ENCODE measurements at regions not wholly inside any gene's neighbourhood (a gene's known extent, or its start where the extent isn't known, plus 50 kb on each side); places are given as distances from the start of the nearest gene placed in this dataset.
"Not testable (repeated sequence)": the region's sequence is repeated elsewhere in the genome, so short reads cannot be mapped to it uniquely, and the experiment has no call there.

DNA sequence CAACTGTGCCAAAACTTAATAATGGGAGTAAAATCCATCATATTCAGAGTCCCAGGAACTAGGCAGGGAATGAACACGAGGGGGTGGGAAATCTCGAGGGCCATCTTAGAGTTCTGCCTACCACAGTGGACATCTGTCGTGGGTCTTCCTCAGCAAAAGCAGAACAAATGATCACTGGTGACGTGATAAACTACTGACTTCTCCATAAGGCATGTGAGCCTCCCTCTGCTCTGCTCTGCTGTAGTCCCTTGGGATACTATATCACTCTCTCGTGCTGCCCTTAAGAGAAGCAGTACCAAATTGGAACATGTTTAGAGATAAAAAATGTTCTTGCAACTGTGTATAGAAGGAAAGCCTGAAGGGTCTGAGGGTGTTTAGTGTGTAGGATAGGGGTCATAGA, 180.5 kb downstream of the SPDYE17 start:
- TF ChIP-seq, protein P1, sequence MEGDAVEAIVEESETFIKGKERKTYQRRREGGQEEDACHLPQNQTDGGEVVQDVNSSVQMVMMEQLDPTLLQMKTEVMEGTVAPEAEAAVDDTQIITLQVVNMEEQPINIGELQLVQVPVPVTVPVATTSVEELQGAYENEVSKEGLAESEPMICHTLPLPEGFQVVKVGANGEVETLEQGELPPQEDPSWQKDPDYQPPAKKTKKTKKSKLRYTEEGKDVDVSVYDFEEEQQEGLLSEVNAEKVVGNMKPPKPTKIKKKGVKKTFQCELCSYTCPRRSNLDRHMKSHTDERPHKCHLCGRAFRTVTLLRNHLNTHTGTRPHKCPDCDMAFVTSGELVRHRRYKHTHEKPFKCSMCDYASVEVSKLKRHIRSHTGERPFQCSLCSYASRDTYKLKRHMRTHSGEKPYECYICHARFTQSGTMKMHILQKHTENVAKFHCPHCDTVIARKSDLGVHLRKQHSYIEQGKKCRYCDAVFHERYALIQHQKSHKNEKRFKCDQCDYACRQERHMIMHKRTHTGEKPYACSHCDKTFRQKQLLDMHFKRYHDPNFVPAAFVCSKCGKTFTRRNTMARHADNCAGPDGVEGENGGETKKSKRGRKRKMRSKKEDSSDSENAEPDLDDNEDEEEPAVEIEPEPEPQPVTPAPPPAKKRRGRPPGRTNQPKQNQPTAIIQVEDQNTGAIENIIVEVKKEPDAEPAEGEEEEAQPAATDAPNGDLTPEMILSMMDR (IDR thresholded peaks at IDR 0.05 in 2 of 3, conservative IDR thresholded peaks at IDR 0.05 in 1 of 3; ENCODE audit: borderline replicate concordance in 1 of 3, insufficient read depth in 1 of 3, low read depth in 2 of 3, low read length in 2 of 3): not testable (repeated sequence)
- TF ChIP-seq, protein P2, sequence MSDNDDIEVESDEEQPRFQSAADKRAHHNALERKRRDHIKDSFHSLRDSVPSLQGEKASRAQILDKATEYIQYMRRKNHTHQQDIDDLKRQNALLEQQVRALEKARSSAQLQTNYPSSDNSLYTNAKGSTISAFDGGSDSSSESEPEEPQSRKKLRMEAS (IDR thresholded peaks at IDR 0.05): not testable (repeated sequence)
- not testable (repeated sequence) for TF ChIP-seq EZH2 (IDR thresholded peaks at IDR 0.05); CBX3 (IDR thresholded peaks at IDR 0.05; ENCODE audit: low read depth); YY1 (IDR thresholded peaks at IDR 0.05; ENCODE audit: extremely low read depth, insufficient replicate concordance, low read depth, low read length); SIN3A (IDR thresholded peaks at IDR 0.05; ENCODE audit: low read depth); POLR2A (IDR thresholded peaks at IDR 0.05; ENCODE audit: borderline replicate concordance, extremely low read depth, insufficient read depth, insufficient read length); EZH2phosphoT487 (IDR thresholded peaks at IDR 0.05; ENCODE audit: borderline replicate concordance); ELF1 (IDR thresholded peaks at IDR 0.05; ENCODE audit: borderline replicate concordance, low read depth); RAD21 (IDR thresholded peaks at IDR 0.05; ENCODE audit: low read depth); EGR1 (IDR thresholded peaks at IDR 0.05; ENCODE audit: low read depth); FOSL1 (IDR thresholded peaks at IDR 0.05; ENCODE audit: low read depth); POLR2AphosphoS5 (IDR thresholded peaks at IDR 0.05; ENCODE audit: low read depth, low read length); SP1 (IDR thresholded peaks at IDR 0.05; ENCODE audit: low read depth)

Data from HCT116 (cell line).